ENCODE measurements at regions not wholly inside any gene's neighbourhood (a gene's known extent, or its start where the extent isn't known, plus 50 kb on each side); places are given as distances from the start of the nearest gene placed in this dataset.

DNA sequence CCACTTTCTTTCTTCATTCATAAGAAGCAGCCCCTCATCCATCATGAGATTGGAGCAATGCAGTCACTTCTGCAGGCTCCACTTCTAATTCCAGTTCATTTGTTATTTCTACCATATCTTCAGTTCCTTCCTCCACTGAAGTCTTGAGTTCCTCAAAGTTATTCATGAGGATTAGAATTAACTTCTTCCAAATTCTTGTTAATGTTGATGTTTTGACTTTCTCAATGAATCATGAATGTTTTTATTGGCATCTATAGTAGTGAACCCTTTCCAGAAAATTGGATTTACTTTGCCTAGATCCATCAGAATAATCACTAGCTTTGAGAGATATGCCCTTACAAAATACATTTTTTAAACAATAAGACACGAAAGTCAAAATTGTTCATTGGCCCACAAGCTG is 2567.7 kb upstream of the PCDH20 start:
- DNase-seq = no peak

DNA sequence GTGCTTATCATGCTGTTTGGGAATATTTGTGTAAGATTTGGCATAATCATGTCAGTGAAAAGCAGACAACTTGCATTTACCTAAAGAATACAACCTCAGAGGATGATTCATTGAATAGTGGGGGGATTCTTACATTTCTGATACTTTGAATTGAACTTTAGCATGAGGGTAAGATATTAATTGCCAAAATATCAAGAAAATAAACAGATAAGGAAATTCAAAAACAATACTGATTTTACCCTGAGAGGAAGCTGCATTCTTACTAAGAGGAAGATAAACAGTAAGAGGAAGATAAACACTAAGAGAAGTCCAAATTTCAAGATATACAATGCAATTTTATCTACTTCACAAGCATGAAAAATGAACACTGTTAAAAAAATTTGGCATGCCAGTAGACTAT is 2564.3 kb upstream of the PCDH20 start:
- DNase-seq = no peak

DNA sequence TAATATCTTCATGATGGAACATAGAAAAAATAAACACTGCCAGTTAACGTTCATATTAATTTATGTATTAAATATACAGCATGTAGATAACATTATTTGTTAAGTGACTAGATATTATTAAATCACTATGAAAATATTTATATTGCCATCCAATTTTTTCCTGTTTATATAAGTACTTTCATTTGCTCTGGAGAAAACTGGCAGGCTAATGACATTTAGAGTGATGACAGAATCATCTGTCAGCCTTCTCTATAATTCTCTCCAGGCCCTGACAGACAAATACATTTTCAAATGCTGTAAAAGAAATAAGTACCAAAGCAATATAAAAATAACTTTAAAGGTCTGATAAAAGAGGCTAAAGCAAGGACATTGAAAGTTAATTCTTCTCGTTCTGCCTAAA is 2556.7 kb upstream of the PCDH20 start:
- no peak for DNase-seq

DNA sequence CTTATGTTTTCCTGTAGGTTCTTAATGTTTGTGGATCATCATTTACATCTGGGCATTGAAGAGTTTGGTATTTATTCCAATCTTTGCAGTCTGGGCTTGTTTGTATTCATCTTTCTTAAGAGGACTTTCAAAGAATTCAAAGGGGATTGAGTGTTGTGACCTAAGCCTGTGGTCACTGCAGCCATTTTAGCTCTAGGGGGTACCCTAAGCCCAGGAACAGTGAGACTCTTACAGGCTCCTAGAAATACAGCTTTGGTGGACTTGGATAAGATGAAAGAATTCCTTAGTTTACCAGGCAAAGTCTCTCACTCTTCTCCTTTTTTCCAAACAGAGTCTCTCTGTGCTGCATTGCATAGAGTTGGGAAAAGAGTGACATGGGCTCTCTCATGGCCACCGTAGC is 2539.0 kb upstream of the PCDH20 start:
- DNase-seq = no peak

DNA sequence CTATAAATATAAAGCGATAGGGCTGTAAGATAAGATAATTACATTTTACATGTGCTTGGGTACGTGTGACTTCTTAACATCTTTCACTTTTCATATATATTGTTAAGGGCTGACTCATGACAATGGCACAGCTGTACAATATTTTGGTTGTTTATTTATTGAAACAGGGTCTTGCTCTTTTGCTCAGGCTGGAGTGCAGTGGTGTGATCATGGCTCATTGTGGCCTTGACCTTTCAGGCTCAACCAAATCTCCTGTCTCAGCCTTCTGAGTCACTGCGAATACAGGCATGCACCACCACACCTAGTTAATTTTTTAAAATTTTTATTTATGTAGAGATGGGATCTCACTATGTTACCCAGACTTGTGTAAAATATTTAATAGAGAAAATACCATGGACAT is 2532.4 kb upstream of the PCDH20 start:
- DNase-seq = no peak

DNA sequence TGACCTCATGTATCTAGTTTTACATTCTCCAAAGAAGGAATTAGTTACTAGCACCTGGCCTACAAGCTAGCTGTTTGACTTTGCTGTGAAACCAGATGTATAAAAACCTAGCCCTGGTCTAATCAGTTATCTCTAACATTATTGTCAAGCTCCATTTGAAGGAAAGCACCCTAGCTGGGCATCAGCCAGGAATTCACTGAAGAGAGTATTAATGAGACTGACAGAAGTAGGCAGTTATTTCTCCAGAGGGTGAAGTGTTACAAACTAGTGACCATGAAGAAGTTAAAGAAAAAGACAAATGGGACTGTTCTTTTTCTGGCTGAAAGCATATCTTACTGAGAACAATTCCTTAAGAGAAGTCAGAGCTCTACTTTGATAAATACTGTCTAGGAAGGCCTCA is 2529.3 kb upstream of the PCDH20 start:
- DNase-seq = no peak

DNA sequence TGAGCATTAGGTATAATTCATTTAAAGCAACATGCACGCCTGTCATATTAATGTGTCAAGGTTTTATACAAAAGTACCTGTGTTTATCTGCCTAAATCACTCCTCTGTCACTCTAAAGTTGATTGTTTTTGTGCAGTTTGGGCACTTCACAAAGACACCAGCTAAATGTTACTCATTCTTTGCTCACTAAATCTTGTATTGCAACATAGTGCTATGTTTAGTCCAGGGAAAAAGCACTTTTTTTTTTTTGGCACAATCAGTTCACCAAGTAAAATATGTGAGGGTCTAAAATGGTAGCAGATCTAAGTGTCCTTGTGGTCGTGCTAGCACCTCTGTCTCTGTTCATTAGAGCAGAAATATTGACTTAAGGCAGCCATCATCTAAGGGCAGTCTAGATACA is 2526.7 kb upstream of the PCDH20 start:
- no peak for DNase-seq

DNA sequence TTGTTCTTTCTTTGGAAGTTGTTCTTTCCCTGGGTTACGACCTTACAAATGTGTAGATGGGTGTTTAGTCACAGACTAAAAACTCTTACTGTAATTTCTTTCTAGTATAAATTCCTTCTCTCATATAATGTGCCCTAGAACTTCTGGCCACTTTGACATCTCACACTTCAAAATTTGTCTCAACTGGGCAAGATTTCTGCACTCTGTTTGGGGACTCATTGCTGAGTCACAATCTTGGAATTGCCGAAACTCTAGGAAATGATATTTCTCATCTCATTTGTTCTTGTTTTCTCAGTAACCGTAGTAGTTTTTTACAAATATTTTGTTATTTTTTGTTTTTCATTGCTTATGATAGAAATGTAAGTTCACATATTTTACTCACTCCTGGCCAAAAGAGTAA is 2523.2 kb upstream of the PCDH20 start:
- DNase-seq = no peak

DNA sequence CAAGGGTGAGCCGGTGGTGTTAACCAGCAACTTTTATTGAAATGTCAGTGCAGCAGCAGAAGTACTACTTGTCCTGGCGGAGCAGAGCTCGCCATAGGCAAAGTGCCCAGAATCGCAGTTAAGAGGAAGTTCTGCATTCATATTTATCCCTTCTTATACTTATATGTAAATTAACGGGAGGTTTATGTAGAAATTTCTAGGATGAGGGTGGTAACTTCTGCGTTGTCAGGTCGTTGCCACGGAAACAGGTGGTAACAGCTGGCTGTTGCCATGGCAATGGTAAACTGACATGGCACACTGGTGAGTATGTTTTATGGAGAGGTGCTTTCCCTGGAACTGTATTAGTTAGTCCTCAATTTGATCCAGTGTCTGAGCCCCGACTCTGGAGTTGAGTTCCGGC is 2494.9 kb upstream of the PCDH20 start:
- DNase-seq = no peak

DNA sequence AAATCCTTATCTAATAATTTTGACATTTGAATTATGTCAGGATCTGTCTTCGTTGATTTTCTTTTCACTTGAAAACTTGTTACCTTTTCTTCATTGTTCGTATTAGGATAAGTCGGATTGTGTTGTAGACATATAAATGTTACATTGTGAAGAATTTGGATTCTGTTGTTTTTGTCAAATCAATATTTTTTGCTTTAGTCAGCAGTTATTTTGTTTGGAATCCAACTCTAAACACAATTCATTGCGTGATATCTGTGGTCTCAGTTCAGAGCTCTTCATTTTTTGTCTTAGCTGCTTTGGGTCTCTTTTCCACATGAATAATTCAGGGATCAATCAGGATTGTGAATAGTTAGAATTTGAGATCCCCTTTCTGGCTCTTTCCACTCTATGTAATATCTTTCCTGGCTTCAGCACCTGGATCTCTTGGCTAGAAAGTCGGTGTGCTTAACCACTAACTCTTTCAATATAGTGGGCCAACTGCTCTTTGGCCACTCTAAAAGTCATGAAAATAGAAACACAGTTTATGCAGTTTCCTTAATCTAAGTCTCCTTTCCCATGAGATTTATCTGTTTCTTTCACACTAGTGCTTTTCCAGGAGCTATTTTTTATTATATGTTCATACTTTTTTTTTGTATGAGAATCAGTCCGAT is 2494.2 kb upstream of the PCDH20 start:
- DNase-seq = no peak

DNA sequence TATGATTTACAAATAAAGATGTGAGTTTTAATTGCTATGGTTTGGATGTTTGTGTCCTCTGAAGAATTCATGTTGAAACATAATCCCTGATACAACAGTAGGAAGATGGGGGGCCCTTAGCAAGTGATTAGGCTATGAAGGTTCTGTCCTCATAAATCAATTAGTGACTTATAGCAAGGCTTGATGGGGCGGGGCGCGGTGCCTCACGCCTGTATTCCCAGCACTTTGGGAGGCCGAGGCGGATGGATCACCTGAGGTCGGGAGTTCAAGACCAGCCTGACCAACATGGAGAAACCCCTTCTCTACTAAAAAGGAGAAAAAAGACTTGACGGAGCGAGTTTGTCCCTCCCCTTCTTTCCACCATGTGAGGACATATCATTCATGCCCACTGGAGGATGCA is 2486.5 kb upstream of the PCDH20 start:
- no peak for DNase-seq

DNA sequence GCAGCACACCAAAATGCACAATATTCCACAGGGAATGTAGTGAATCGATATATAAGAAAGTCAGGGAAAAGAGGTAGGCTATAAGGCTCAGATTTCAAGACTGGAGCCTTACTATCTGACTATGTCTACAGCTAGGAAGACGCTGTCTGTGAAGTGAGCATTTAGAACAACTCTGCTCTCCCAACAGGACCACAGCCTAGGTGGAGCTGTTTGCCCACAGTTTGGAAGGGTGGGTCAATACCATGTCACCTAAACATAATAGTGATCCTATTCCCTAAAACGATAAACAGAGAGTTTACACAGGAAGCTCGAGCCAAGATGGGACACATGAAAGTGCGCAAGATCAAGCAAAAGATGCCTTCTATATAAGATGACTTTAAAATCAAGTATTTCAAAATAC is 2486.0 kb upstream of the PCDH20 start:
- no peak for DNase-seq

DNA sequence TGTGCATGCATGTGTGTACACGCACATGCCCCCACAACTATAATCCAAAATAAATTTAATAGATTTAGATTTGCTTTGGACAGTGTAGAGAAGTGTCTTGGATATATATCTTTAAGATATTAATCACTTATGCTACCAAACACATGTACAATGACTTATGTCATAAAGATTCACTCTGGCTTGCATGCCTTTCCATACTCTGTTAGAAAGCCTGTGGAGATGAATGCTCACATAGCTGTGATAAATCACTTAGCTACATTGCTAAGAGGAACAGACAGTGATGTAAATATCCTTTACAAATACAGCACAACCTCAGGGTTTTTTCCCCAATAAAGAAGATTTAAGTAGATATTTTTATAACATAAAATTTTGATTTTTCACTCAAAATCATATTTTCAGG is 2484.8 kb upstream of the PCDH20 start:
- DNase-seq = no peak

DNA sequence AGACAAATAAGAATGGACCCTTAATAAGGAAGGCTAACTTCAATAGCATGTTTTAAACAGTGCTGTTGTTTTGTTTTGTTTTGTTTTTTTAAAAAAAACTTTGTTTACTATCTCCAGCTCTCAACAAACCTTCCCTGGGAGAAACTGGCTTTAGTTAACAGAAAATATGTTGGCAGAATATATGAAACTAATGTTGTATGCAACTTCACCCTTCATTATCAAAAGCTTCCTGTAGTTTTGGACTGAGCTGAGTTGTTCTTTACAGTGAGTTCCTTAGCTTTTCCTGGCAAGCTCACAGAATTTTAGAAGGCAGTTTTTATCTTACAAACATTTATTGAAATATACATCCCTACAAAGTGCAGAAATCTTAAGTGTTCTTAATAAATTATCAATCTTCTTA is 2480.7 kb upstream of the PCDH20 start:
- DNase-seq = no peak

DNA sequence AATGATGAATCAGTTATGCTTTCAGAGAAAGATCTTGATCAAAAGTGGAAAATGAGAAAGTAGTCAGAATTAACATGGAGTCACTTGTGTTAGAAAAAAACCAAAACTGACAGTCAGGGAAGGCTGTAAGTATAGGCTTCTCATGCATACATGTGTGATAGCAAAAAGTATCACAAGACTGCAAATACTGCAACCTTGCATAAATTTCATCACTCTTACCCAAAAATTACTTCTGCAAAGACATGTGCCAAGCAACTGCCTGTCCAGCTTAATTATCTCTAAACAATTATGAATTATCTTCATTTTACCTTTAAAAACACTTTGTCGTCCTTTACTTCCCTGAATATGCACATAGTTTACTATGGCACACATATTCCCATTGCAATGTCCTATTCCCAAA is 2466.4 kb upstream of the PCDH20 start:
- no peak for DNase-seq

DNA sequence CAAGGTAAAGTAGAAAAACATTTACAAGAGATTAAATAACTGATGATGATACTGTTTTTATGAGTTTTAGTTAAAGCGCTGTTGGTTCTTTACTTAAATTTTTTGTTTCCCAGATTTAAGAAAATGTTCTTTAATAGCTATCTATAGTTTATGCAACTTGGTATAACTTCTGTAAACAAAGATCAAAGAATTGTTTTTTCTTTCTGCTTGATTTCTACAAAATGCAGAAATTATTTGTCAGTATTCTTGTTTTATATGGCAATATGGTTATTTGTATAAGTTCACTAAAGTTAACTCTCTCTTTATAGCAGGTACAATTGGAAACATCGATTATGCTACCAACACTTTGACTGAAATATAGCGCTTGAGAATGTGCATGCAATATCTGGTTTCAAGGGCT is 2465.1 kb upstream of the PCDH20 start:
- DNase-seq = no peak

DNA sequence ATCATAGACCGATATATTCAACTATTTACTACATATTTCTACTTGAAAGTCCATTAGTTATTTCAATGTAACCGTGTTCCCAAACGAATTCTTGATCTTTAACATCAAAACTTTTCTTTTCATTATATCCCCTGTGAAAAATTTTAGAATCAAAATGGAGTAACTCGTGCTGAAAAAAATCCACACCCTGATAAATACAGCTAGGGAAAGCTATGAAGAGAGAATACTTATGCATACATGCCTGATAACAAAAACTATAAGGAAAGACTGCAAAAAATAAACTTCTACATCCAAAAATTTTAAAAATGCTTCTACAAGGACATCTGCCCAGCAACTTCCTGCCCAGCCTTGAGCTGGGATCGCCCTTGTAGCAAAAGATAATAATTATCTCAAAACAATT is 2458.3 kb upstream of the PCDH20 start:
- no peak for DNase-seq

DNA sequence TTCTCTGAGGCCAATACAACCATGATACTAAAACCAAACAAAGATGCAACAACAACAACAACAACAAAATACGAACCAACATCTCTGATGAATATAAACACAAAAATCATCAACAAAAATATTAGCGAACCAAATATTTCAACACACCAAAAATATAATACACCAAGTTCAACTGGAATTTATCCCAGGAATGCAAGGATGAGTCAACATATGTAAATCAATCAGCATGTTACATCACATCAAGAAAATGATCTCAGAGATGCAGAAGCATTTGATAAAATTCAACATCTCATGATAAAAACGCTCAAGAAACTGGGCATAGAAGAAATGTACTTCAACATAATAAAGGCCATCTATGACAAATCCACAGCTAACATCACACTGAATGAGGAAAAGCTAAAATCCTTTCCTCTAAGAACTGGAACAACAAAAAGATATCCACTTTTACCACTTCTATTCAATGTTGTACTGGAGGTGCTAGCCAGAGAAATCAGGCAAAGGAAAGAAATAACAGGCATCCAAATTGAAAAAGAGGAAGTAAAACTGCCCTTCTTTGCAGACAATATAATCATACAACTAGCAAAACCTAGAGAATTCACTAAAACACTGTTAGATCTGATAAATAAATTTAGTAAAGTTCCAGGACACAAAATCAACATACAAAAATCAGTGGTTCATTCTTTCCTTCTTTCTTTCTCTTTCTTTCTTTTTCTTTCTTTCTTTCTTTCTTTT is 2448.7 kb upstream of the PCDH20 start:
- no peak for DNase-seq

DNA sequence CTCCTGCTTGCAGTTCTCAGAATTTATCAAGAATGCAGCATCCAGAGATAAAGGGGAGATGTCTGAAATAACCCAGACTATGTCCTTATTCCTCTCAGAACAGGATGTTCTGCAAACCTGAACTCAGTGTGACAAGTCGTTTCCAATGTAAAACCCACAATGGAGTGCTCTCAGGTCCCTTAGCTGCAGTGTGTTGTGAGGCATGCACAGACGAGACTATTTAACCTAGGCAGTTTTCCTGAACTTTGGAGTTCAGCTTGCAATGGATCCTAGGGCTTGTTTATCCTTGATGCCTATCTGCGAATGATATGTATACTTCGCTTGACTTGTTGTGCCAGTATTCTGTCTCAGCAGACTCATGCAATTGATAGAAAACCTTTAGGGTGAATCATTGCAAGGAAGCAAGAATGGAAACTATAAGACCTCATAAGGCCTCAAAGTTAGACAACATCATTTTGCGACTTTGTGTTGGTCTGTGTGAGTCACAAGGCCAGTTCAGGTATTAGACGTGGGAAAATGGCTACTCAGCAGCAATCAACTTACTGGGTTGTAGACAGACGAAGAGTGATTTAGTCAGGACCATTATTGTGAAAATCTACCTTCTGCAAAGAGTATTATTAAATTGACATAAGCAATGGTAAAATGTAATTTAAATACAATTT is 2439.9 kb upstream of the PCDH20 start:
- DNase-seq = no peak

DNA sequence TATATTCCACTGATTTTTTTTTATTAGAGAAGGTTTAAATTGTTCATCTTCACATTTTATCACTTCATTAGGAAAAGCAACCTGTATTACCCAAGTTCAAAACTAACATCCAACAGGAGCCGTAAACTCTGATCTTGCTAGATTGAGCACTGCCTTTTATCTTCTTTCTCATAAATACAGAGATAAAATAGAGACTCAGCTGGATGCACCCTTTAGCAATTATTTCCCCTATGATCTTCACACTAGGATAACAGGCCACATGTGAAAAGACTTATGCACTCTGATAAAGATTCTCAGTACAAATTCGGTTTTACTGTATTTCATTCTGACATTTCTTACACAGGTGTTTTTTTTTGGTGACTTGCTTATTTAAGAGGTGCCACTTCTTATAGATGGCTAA is 2438.2 kb upstream of the PCDH20 start:
- DNase-seq = no peak

DNA sequence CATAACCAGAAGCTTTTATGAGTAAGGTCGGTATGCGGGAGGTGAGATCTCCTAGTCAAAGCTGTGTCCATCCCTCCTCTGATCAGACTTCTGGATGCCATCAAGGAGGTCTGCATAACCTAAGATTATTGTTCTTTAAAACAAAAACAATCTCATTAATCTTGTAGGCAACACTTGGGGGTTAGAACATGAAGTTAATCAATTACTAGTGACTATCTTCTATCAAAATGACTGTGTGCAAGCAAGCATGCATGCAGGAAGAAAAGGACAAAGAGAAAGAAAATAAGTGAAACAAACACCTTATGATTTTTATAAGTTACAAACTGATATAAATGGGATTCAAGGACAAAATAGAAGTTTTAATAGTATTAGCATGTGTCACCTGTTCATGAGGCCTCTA is 2435.9 kb upstream of the PCDH20 start:
- DNase-seq = no peak

DNA sequence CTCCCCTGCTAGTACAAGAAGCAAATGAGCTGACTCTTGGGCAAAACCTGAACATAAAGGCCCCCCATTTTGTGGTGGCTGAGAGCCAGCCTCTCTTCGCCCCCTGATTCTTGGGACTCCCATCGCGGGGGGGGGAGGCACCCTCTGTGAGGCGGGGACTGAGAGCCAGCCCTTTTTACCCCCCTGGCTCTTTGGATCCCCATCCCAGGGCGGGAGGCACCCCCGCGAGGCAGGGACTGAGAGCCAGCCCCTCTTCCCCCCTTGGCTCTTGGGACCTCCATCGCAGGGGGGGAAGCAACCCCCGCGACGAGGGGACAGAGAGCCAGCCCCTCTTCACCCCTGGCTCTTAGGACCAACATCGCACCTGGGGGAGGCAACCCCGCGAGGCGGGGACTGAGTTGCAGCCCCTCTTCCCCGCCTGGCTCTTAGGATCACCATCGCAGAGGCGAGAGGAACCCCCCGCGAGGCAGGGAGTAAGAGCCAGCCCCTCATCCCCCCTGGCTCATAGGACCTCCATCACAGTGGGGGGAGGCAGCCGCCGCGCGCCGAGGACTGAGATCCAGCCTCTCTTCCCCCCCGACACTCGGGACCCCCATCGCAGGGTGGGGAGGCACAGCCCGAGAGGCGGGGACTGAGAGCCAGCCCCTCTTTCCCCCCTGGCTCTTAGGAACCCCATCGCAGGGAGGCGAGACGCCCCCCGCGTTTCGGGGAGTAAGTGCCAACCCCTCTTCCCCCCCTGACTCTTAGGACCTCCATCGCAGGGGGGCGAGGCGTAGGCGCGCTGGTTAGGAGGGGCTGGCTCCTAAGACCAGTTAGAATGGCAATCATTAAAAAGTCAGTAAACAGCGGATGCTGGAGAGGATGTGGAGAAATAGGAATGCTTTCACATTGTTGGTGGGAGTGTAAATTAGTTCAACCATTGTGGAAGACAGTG is 2428.4 kb upstream of the PCDH20 start:
- DNase-seq = no peak

DNA sequence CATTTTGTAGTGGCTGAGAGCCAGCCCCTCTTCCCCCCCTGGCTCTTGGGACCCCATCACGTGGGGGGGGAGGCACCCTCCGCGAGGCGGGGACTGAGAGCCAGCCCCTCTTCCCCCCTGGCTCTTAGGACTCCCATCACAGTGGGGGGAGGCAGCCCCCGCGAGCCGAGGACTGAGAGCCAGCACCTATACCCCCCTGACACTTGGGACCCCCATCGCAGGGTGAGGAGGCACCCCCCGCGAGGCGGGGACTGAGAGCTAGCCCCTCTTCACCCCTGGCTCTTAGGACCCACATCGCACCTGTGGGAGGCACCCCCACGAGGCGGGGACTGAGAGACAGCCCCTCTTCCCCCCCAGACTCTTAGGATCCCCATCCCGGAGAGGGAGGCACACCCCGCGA is 2426.5 kb upstream of the PCDH20 start:
- no peak for DNase-seq

Measured in activated CD8-positive, alpha-beta memory T cell treated with anti-CD3 and anti-CD28 coated beads, Interleukin-2, amount 50 U/mL, for 4 hours (primary cell).